GM19397 (cell line): ENCODE measurements at regions not wholly inside any gene's neighbourhood (a gene's known extent, or its start where the extent isn't known, plus 50 kb on each side); places are given as distances from the start of the nearest gene placed in this dataset.

ENCODE experiments used
- ATAC-seq: cut with Tn5 transposase; IDR thresholded peaks from one replicate; pipeline ENCODE4 v1.9.1; 2021; ENCODE audit warnings: mild to moderate bottlenecking, moderate library complexity; ENCODE audit not compliant: unreplicated experiment

DNA sequence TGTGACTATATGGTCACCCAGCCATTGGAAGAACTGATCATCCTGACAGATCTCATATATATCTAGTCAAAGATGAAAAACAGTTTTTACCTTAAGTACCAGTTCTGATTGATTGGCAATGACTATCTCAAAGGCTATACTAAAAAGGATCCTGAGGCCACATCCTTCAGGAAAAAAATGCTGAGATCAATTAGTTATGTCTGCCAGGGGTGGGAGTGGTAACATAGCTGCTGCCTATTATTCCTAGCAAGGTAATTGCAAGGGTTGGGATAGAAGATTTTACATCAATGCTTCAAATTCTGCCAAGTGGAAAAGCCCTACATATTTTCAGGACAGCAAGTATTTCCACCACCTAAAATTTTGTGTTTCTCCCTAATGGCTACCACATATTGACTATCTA, 114.7 kb downstream of the C1D start:
- ATAC-seq: no peak

DNA sequence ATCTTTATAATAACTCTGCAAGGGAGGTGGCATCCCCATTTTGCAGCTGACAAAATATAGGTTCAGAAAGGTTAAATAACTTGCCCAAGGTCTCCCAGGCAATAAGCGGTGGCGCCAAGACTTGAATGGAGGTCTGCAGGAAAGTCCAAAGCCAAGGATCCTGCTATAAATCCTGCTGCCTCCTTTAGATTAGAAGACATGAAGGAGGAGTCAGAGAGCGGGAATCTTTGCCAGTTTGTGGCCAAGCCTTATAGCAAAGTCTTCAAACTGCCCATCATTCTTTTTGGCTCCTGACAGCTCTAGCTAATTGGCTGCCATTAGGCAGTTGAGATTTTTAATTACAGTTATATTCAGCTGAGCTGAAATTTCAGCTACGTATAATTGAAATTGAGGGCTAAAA, 114.3 kb downstream of the C1D start:
- ATAC-seq: no peak

DNA sequence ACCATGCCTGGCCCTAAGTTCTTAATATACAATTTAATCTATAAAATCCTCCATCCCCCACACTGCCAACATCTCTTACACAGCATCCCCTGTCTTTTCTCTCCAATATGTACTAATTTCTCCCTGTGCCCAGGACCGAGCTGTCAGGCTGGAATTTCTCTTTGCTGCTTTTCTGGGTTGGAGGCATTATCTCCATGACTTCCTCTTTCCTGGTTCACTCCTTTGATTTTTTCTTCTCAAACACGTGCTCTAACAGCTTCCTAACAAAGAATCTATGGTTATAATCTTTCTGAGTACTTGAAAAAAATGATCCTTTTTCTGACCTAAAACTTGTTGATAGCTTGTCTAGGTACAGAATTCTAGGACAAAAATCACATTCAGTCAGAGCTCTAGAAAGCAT, 112.8 kb downstream of the C1D start:
- no peak for ATAC-seq

DNA sequence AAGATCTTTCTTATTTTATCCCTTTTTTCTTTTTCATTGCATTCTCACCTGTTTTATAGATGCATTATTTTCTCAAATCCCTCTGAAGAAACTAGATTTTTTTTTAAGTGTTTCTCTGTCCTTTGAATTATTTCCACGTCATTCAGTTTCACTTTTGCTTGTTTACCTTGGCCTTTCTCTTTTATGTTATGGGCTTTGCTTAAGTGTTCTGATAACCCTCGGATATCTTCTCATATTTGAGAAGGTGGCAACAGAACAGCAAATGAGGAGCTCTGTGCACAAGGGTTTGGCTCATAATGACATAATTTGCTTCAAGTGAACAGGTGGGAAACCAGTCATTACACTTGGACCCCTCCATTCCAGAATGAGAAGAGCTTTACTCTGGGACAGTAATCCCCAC, 111.9 kb downstream of the C1D start:
- ATAC-seq: no peak

DNA sequence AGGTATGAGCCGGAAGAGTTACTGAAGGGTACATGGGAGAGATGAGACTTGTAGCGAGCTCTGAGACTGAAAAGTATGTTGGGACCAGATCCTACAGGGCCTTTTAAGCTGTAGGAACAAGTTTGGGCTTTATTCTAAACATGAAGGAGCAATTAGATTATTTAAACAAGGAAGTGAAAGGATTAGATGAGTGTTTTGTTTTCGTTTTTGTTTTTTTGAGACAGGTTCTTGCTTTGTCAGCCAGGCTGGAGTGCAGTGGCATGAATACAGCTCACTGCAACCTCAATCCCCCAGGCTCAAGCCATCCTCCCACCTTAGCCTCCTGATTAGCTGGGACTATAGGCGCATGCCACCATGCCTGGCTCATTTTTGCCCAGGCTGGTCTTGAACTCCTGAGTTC, 110.7 kb downstream of the C1D start:
- ATAC-seq: no peak

DNA sequence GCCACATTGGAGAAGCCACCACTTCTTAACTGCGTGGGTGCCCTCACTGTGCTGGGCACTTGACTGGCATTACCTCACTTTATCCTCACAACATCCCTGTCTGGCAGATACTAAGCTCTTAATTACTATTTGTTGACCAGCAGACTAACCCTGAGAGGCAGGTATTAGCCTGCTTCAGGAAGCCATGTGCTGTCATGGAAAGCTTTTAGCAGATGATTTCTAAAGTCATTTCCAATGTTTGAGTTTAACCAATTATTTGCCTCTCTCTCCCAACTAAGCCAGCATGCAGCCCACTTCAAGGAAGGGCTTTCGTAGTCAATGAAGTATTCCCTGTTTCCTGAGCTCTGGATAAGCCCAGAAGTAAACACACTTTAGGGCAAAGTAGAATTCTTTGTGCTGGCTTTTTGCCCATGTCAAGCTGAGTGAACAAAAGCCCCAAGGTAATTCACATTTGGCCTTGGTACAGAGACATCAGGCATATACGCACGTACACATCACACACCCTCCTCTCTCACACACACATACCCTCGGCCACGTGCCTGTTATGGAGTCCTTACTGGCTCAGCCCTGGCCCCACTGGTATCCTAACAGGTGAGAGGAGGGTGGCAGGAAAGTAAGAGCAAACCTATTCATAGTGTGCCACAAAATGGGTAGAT, 108.6 kb downstream of the C1D start:
- ATAC-seq: no peak

DNA sequence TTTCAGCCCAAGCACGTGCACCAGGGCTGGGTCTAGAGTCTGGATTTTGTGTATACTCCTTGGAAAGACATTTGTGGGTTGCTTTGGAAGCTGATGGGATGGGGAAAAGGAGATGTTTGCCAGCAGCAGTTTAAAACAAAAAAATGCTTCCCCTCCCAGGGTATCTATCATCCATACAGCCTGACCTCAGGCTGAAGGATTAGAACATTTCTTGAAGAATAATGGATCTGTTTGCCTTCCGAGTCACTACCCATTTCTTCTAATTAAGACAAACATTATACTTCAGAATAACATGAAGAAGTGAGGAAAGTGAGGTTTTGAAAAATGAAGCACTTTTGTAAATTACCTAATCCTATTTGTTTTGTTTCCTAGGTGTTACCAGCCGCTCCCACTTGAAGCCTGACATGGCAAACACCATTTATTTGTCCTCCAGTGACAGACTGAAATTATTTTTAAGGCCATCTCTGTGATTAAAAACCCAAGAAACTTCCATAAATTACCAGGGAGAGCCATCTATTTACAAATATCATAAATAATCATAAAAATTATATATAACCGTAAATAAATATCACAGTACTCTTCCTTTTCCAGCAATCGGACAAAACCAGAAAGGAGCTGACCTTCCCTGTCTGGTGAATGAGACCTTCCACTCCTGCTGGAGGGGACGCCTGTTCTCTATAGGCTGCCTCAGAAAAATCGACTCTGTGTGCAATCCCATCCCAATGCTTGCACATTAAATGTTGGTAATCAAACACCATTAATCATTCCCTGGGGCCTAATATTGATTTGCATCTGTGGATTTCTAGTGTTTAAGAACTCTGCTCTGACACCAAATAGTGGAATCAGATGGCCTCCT, 106.8 kb downstream of the C1D start:
- ATAC-seq: no peak

DNA sequence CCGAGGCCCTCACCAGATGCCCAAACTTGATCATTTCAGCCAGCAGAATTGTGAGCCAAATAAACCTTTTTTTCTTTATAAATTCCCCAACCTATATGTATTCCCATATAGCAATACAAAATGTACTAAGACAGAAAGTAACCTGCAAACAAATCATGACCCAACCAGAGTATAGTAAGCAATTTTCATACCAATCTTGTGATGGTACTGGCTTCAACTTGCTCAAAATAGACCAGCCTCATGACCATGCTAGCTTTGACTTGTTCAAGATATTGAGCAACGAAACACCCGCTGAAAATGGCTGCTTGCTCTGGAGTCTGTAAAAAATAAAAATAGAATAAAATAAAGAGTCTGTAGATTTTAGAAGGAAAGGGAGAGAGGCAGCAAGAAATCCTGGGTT, 97.6 kb downstream of the C1D start:
- no peak for ATAC-seq

DNA sequence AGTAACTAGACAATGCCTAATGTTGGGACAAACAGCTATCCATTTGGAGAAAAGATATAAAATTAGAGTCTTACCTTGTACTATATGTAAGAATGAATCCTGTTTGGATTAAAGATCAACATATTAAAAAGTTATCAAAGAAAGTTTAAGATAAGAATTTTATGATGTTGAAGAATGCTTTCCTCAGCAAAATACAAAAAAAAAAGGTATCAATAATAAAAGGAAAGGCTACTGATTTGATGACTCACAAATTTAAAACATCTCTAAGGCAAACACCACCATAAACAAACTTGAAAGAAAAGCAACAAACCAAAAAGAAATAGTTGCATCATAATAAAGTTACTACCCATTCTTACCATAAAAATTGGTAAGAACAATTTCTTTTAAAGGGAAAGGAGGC, 92.7 kb downstream of the C1D start:
- ATAC-seq: no peak

DNA sequence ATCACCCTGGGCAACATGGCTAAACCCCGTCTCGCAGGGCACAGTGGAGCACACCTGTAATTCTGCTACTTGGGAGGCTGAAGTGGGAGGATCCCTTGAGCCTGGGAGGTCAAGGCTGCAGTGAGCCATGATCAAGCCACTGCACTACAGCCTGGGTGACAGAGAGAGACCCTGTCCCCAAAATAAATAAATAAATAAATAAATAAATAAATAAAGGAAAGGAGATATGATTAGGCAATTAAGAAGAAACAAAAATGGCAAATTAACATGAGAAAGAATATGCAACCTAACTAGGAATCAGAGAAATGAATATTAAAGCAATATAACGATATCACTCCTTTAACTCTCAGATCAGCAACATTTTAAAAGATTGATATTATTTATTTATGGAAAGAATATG, 92.3 kb downstream of the C1D start:
- ATAC-seq: no peak

DNA sequence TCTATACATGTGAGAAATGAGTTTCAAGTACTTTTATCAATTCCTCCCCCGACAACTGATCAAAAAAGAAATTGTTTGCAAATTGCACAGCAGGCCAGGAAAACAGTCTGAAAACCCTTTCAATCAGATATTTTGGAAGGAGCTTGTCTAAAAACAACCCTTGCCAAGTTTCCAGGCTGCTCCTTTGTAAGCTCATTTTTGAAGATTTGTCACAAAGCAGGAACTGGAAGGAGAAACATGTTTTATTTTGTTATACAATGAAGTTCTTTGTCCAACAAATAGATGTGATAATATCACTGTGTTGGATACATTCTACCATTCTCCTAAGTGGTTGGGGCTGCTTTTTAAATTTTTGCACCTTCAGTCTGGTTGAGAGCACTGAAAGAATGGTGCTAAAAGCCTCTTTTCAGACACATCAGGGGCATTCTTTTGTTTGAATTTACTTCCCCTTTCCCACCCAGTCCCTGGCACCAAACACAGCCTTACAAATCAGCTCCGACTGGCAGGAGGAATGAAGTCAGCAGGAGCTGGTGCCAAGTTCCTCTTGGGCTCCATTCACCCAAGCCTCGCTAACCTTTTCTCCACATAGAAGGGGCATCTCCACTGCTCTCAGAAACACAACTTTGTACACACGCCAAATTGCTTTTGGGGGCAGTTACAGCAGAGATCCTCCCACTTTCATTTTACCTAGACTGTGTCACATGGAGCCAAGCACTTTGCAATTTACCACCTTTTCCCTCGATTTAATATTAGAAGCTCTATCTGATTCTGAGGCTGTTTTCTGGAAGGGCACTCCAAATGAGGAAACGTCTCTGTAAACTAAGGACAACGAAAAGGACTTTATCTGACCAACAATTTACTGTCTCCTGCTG, 88.0 kb downstream of the C1D start:
- ATAC-seq: no peak

DNA sequence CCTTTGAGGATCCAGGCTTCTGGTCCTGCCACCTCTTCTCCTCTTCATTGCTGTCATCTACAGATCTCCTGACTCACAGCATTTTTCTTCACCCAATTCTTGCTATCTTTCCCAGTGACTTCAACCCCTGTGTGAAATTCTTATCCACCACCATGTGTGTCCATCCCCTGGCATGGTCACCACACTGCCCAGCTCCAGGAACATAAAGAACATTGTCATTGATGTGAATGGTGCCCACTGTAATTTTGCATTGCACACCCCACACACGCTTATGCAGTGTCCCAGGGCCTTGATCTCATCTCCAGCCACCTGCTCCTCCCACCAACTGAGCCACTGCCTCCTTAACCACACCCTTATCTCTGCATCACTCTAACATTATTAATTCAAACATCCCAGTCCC, 85.3 kb downstream of the C1D start:
- ATAC-seq: no peak

DNA sequence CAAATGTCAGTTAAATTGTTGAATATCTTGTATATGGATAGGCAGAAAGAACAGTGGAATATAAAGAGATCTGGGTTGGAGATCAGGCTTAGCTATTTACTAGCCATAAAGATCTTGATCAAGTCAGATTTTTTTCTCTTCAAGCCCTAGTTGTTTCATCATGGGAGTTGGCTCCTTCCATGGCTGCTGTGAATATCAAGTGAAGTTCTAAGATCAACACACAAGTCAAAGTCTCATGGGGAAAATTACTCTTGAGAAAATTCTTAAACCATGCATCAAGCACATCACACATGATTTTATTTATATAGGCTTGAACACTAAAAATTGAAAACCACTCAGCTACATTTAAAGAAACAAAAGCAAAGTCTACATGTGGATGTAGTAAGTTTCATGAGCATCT, 79.8 kb downstream of the C1D start:
- no peak for ATAC-seq

DNA sequence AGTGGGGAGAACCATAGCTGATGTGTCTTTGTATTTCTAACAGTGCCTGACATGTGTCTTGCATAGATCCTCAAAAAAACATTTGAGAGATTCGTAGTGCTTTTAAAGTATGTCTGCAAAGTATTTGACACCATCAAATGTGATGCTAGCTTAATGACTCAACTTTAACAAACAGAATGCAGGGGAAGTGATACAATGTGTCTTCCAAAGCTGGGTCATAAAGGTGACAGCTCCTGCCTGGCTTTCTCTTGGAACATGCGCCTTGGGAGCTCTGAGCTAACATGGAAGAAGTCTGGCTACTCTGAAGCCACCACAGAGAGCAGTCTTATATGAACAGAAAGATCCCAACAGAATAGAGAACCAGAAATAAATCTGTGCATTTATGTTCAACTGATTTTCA, 78.2 kb downstream of the C1D start:
- ATAC-seq: no peak

DNA sequence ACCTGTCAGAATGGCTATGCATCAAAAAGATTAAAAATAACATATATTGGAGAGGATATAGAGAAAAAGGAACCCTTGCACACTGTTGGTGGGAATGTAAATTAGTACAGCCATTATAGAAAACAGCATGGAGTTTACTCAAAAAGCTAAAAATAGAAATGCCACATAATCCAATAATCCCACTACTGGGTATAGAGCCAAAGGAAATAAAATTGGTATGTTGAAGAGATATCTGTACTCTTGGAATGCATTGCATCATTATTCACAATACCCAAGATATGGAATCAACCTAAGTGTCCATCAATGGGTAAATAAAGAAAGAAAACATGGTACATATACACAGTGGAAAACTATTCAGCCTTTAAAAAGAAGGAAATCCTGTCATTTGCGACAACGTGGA, 77.2 kb downstream of the C1D start:
- no peak for ATAC-seq

DNA sequence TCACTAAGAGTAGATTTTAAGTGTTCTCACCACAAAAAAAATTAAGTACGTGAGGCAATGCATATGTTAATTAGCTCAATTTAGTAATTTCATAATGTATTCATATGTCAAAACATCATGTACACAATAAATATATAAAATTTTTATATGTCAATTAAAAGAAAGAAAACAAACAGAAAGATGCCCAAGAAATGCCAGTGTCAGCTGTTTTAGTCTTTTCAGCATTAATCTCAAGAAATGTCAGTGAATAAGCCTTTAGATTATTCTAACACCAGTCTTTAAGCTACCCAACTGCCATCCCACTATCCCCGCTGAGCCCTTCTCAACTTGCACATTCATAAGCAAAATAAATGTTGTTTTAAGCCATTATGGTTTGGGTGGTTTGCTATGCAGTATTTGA, 76.5 kb downstream of the C1D start:
- ATAC-seq: no peak
